ENCODE measurements at regions not wholly inside any gene's neighbourhood (a gene's known extent, or its start where the extent isn't known, plus 50 kb on each side); places are given as distances from the start of the nearest gene placed in this dataset.

DNA sequence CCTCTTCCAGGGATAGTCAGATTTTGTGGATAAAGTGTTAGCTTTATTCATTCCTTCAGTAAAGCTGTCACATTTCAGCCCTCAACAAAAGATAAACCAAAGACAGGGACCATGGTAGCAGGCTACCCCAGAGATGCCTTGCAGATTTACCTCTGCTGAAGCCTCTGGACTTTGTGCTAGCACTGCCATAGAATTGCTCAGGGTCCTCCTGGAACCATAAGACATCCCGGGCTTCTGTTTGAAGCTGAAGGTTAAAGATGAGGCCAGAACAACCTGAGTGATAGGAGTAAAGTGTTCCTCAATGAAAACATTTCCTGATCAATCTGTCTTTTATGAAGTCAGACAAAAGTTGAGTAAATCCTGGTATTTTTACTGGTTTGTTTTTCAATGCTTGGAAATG lies 57.5 kb upstream of the ARL15 start:
- no peak for DNase-seq (ENCODE audit: low read depth, low spot score)

DNA sequence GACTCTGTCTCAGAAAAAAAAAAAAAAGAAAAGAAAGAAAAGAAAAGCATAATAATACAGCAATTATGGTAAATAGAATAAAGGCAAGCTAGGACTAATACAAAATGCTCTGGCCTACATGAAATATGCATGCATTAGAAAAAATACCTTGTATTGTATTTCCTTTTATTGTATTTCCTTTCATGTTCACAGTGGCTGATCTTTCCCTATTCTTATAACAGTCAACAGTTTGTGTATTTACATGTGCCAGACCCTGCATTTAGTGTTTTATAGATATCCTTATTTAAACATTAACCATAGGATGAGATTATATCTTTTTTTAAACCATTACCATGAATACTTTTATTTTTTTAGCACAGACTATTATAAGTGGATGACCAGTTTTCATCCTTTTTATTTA lies 56.3 kb upstream of the ARL15 start:
- no peak for DNase-seq (ENCODE audit: low read depth, low spot score)

DNA sequence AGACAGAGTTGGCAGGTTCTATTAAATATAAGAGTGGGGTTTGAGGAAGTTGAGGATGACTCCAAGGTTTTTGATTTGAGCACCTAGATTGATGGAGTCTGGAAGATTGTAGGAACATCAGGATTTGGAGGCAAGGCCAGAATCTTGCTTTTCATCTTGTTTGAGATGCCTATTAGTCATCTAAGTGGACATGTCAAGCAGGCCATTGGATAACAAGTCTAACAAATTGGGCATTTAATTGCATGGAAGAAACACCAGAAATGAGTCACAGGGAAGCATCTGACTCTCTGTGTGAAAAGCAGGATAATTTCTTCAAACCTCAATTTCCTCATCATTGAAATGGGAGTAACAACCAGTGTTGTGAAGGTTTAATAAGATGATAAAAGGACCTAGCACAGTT lies 53.3 kb upstream of the ARL15 start:
- DNase-seq (ENCODE audit: low read depth, low spot score), result no peak

DNA sequence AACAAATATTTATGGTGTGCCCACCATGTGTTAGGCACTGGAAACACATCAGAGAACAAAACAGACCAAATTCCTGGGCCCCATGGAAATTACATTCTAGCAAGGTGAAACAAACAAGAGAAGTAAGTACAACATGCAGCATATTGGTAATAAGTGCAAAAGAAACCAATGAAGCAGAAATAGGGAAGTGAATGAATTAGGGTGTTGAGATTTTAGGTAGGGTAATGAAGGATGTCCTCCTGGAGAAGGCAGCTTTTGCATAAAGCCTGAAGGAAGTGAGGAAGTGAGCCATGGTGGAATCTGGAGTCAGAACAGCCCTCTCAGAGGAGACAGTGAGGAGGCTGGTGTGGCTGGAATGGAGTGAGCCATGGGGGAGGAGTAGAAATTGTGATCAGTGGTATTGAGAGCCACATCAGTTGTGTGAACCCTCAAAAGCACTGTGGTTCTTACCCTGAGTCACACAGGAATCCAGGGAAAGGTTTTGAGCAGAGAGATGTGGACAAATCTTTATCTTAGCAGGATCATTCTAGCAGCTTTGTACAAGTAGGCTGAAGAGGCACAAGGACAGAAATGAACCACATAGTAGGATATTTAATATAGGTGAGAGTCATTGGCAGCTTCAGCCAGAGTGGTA lies 52.7 kb upstream of the ARL15 start:
- DNase-seq (ENCODE audit: low read depth, low spot score), result no peak

DNA sequence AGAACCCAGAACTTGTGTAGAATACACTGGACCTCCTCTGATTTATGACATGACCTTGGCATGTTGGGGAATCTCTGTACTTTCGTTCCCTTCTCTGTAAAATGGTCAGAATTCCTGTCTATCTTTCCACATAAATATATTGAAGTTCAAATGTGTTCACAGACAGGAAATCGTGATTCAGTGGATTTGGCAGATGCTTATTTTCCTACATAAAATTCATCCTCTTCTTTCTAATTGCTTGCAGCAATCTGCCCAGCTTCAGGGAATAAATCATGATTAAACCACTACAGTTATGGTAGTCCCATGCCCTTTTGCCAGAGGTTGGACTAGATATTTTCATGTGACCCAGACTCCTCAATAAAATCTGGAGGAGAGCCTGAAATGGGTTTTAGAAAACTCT lies 52.1 kb upstream of the ARL15 start:
- DNase-seq (ENCODE audit: low read depth, low spot score), result peak; percentile 11

DNA sequence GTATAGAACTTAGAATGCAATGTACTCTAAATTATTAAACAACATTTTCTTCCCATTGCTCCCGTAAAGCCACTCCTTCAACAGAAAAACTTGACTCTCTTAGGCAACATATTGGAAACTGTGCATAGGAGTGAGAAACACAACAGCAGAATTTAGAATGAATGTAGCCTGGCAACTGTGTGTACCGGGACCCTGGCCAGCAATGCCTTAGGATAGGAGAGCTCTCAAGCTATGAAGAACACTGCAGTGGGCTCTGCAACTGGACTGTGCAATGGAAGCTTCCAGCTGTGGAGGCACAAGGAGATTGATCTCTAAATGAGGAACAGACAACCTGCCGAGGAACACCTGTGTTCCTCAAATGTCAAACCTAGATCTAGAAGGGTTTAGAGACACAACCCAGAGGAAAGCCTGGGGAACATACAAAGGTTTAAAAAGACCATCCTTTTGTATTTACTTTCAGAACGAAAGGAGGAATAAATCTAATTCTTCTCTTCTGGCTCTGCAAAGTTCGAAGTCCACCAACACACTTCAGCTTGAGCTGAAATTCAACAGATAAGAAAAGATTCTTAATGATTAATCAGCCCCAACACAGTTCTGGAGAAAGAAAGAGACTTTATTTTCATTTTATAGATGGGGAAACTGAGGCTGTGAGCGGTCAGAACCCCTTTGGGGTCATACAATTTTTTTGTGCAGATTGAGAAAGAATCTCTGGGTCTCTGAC lies 51.5 kb upstream of the ARL15 start:
- no peak for DNase-seq (ENCODE audit: low read depth, low spot score)

DNA sequence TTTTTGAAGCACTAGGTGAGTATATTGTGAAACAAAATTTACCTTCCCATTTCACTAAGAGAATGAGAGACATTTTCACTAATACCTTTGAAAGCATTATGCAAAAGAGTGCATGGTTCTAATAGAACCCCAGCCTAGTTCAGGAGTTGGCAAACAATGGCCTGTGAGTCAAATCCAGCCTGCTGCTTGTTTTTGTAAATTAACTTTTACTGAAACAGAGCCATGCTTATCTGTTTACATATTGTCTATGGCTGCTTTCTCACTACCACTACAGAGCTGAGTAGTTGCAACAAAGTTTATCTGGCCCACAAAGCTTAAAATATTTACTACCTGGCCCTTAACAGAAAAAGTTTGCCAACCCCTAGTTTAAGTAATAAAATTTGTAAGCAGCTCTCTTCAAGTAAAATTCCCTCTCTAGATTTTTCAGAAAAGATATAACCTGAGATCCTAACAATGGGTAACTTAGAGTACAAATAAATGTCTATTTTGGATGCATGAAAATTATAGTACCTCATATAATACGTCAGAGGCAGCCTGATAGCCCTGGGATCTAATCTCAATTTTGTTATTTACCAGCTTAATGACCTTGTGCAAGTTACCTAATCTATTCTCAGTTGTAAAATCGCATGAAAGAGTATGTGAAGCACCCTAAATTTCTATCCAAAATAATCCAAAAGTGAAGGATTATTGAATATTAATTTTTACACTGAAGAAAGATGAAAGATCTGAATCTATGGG lies 50.7 kb upstream of the ARL15 start:
- DNase-seq (ENCODE audit: low read depth, low spot score), result no peak
